Smooth muscle cell (in vitro differentiated cells): ENCODE measurements at regions not wholly inside any gene's neighbourhood (a gene's known extent, or its start where the extent isn't known, plus 50 kb on each side); places are given as distances from the start of the nearest gene placed in this dataset.
A peak's percentile ranks its signal among the peaks of the same experiment; 100 is the strongest.

Experiments
- DNase-seq: peaks from one replicate; lab custom pipeline; 2025; ENCODE audit not compliant: unreplicated experiment; lab: John Stamatoyannopoulos, UW
- H2AFZ ChIP-seq: fragments of 200-600 bp; sonication (generic); 2 replicates; pipeline ENCODE4 v1.6.0; 2016; ENCODE audit warnings: antibody characterized with exemption, low read depth, mild to moderate bottlenecking
- H3F3A ChIP-seq: fragments of 200-600 bp; sonication (generic); 2 replicates; pipeline ENCODE4 v1.6.0; 2017; ENCODE audit warnings: antibody characterized with exemption, low read depth
- H3K27ac ChIP-seq: fragments of 200-600 bp; sonication (generic); 2 replicates; pipeline ENCODE4 v1.5.1; 2016; ENCODE audit warnings: low read depth, mild to moderate bottlenecking
- H3K27me3 ChIP-seq: fragments of 200-600 bp; sonication (generic); 2 replicates; pipeline ENCODE4 v1.6.1; 2016; ENCODE audit warnings: low read depth, mild to moderate bottlenecking
- H3K36me3 ChIP-seq: fragments of 200-600 bp; sonication (generic); 2 replicates; pipeline ENCODE4 v1.5.1; 2016; ENCODE audit warnings: low read depth
- H3K4me1 ChIP-seq: fragments of 200-600 bp; sonication (generic); 2 replicates; pipeline ENCODE4 v1.5.1; 2016; ENCODE audit warnings: low read depth
- H3K4me2 ChIP-seq: fragments of 200-600 bp; sonication (generic); 2 replicates; pipeline ENCODE4 v1.6.0; 2016; ENCODE audit warnings: mild to moderate bottlenecking
- H3K4me3 ChIP-seq: fragments of 200-600 bp; sonication (generic); 2 replicates; pipeline ENCODE4 v1.5.1; 2016; ENCODE audit warnings: mild to moderate bottlenecking
- H3K79me2 ChIP-seq: fragments of 200-600 bp; sonication (generic); 2 replicates; pipeline ENCODE4 v1.6.0; 2016; ENCODE audit warnings: low read depth, mild to moderate bottlenecking
- H3K9ac ChIP-seq: fragments of 200-600 bp; sonication (generic); 2 replicates; pipeline ENCODE4 v1.6.0; 2016; ENCODE audit warnings: low read depth
- H3K9me3 ChIP-seq: fragments of 200-600 bp; sonication (generic); replicated peaks from 2 replicates; pipeline ENCODE4 v1.5.1; 2016; ENCODE audit warnings: low read depth
- H4K20me1 ChIP-seq: fragments of 200-600 bp; sonication (generic); 2 replicates; pipeline ENCODE4 v1.6.0; 2016; ENCODE audit warnings: low read depth
- CTCF ChIP-seq: fragments of 200-600 bp; sonication (generic); IDR thresholded peaks from 2 replicates; pipeline ENCODE4 v1.5.1; 2017; ENCODE audit warnings: borderline replicate concordance, mild to moderate bottlenecking, antibody characterized with exemption; ENCODE audit not compliant: insufficient read depth, poor library complexity, severe bottlenecking
- WGBS: methylation state at CpG from one replicate; pipeline ENCODE4 v1.1.7; 2016; ENCODE audit warnings: low lambda C conversion rate; 5-methylcytosine and 5-hydroxymethylcytosine counted together

GRCh38 chr10:29853913-29854312, 205.5 kb downstream of the JCAD start:
- H2AFZ ChIP-seq, result no peak overlapping the region
- no peak overlapping the region for H3K4me2 ChIP-seq
- H3K4me3 ChIP-seq, result no peak overlapping the region
- H3K9me3 ChIP-seq, result no peaks in the 10 kb centered on the region
- no peaks in the 10 kb centered on the region for H3K36me3 ChIP-seq
- no peak for DNase-seq
- no peak for TF ChIP-seq CTCF
- H3K27me3 ChIP-seq, result no peaks in the 10 kb centered on the region
- no peak overlapping the region for H3K9ac ChIP-seq
- no peaks in the 10 kb centered on the region for H4K20me1 ChIP-seq
- H3K4me1 ChIP-seq, result peaks cover 11% of the 10 kb centered on the region
- no peaks in the 10 kb centered on the region for H3K79me2 ChIP-seq
- no peak overlapping the region for H3K27ac ChIP-seq
- 96% methylated on average over 4 of the region's 4 CpGs for WGBS
- H3F3A ChIP-seq, result peaks cover 15% of the 10 kb centered on the region

GRCh38 chr10:29851241-29851640, 208.1 kb downstream of the JCAD start:
- no peaks in the 10 kb centered on the region for H3K27me3 ChIP-seq
- DNase-seq, result no peak
- H2AFZ ChIP-seq, result no peak overlapping the region
- H3K4me1 ChIP-seq, result no peaks in the 10 kb centered on the region
- no peak overlapping the region for H3K4me3 ChIP-seq
- no peaks in the 10 kb centered on the region for H3K9me3 ChIP-seq
- H3K9ac ChIP-seq, result no peak overlapping the region
- no peaks in the 10 kb centered on the region for H3K36me3 ChIP-seq
- WGBS, result 90% methylated on average over 5 of the region's 5 CpGs
- no peak overlapping the region for H3K4me2 ChIP-seq
- TF ChIP-seq CTCF, result no peak
- no peak overlapping the region for H3K27ac ChIP-seq
- no peaks in the 10 kb centered on the region for H4K20me1 ChIP-seq
- no peaks in the 10 kb centered on the region for H3K79me2 ChIP-seq
- H3F3A ChIP-seq, result peaks cover 12% of the 10 kb centered on the region

GRCh38 chr10:29850371-29850770, 209.0 kb downstream of the JCAD start:
- no peaks in the 10 kb centered on the region for H3K36me3 ChIP-seq
- no peaks in the 10 kb centered on the region for H4K20me1 ChIP-seq
- H3K4me1 ChIP-seq, result no peaks in the 10 kb centered on the region
- H3K4me2 ChIP-seq, result peak overlapping the region; percentile 78
- H3K9ac ChIP-seq, result no peak overlapping the region
- peaks cover 12% of the 10 kb centered on the region for H3F3A ChIP-seq
- no peaks in the 10 kb centered on the region for H3K79me2 ChIP-seq
- H3K27ac ChIP-seq, result no peak overlapping the region
- no peak for DNase-seq
- H3K9me3 ChIP-seq, result no peaks in the 10 kb centered on the region
- no peaks in the 10 kb centered on the region for H3K27me3 ChIP-seq
- WGBS, result 87% methylated on average over 3 of the region's 3 CpGs
- no peak overlapping the region for H3K4me3 ChIP-seq
- H2AFZ ChIP-seq, result no peak overlapping the region
- no peak for TF ChIP-seq CTCF

- H3K9me3 ChIP-seq, result no peaks in the 10 kb centered on the region
- H3K4me1 ChIP-seq, result no peaks in the 10 kb centered on the region
- no peaks in the 10 kb centered on the region for H3K36me3 ChIP-seq
- no peak for TF ChIP-seq CTCF
- no peaks in the 10 kb centered on the region for H3K27me3 ChIP-seq
- no peaks in the 10 kb centered on the region for H4K20me1 ChIP-seq
- no peak overlapping the region for H3K9ac ChIP-seq
- H2AFZ ChIP-seq, result no peak overlapping the region
- H3K4me3 ChIP-seq, result peak overlapping the region; percentile 27
- H3K27ac ChIP-seq, result peak overlapping the region; percentile 48
- no peaks in the 10 kb centered on the region for H3K79me2 ChIP-seq
- peak overlapping the region; percentile 78 for H3K4me2 ChIP-seq
- H3F3A ChIP-seq, result peaks cover 12% of the 10 kb centered on the region
- no peak for DNase-seq
- WGBS, result 49% methylated on average over 3 of the region's 3 CpGs
Observed at GRCh38 chr10:29849886-29850285, 209.5 kb downstream of the JCAD start.
